ENCODE measurements at regions not wholly inside any gene's neighbourhood (a gene's known extent, or its start where the extent isn't known, plus 50 kb on each side); places are given as distances from the start of the nearest gene placed in this dataset.

- no peak for DNase-seq
Measured at GRCh38 chr1:30310966-30311742, 412.2 kb downstream of the MATN1 start.

- no peak for DNase-seq
Measured at GRCh38 chr1:30307182-30307581, 416.2 kb downstream of the MATN1 start.

GRCh38 chr1:30305519-30305918 lies 417.9 kb downstream of the MATN1 start:
- DNase-seq: no peak

- DNase-seq: no peak
Measured at GRCh38 chr1:30305061-30305460, 418.3 kb downstream of the MATN1 start.

- DNase-seq: no peak
Measured at GRCh38 chr1:30304080-30304479, 419.3 kb downstream of the MATN1 start.

GRCh38 chr1:30303387-30303786 lies 420.0 kb downstream of the MATN1 start:
- DNase-seq: no peak

- DNase-seq: no peak
Measured at GRCh38 chr1:30302858-30303257, 420.5 kb downstream of the MATN1 start.

GRCh38 chr1:30300669-30301068 lies 422.7 kb downstream of the MATN1 start:
- DNase-seq: no peak

GRCh38 chr1:30299393-30299792 lies 424.0 kb downstream of the MATN1 start:
- no peak for DNase-seq

- no peak for DNase-seq
Measured at GRCh38 chr1:30295674-30296073, 427.7 kb downstream of the MATN1 start.

- DNase-seq: no peak
Measured at GRCh38 chr1:30295266-30295665, 428.1 kb downstream of the MATN1 start.

- no peak for DNase-seq
Measured at GRCh38 chr1:30294508-30294907, 428.9 kb downstream of the MATN1 start.

- DNase-seq: no peak
Measured at GRCh38 chr1:30292451-30292850, 430.9 kb downstream of the MATN1 start.

GRCh38 chr1:30291526-30291925 lies 431.9 kb downstream of the MATN1 start:
- no peak for DNase-seq

- no peak for DNase-seq
Measured at GRCh38 chr1:30290581-30290980, 432.8 kb downstream of the MATN1 start.

GRCh38 chr1:30287976-30288375 lies 435.4 kb downstream of the MATN1 start:
- no peak for DNase-seq

- DNase-seq: no peak
Measured at GRCh38 chr1:30286988-30287839, 436.2 kb downstream of the MATN1 start.

- DNase-seq: no peak
Measured at GRCh38 chr1:30286241-30286987, 437.0 kb downstream of the MATN1 start.

- DNase-seq: no peak
Measured at GRCh38 chr1:30285501-30285932, 437.9 kb downstream of the MATN1 start.

GRCh38 chr1:30284728-30285475 lies 438.5 kb downstream of the MATN1 start:
- DNase-seq: no peak

GRCh38 chr1:30284226-30284625 lies 439.2 kb downstream of the MATN1 start:
- no peak for DNase-seq

- no peak for DNase-seq
Measured at GRCh38 chr1:30283199-30283962, 440.0 kb downstream of the MATN1 start.
